H9 (cell line): ENCODE measurements at regions not wholly inside any gene's neighbourhood (a gene's known extent, or its start where the extent isn't known, plus 50 kb on each side); places are given as distances from the start of the nearest gene placed in this dataset.

Experiments used
- DNase-seq: peaks from one replicate; pipeline ENCODE4 v3.0.0-alpha.2; 2017
- H2AFZ ChIP-seq: one replicate; pipeline ENCODE4 v1.6.1; 2013; ENCODE audit warnings: mild to moderate bottlenecking, low read length, control low read depth, moderate library complexity
- H2AK5ac ChIP-seq: 2 replicates; pipeline ENCODE4 v1.6.1; 2013; ENCODE audit warnings: low read length, control low read depth, mixed read lengths; ENCODE audit not compliant: insufficient read length
- H2BK120ac ChIP-seq: one replicate; pipeline ENCODE4 v1.6.1; 2013; ENCODE audit warnings: low read depth, mild to moderate bottlenecking, low read length, control low read depth, inconsistent platforms; ENCODE audit not compliant: poor library complexity, severe bottlenecking
- H2BK12ac ChIP-seq: 2 replicates; pipeline ENCODE4 v1.6.1; 2013; ENCODE audit warnings: low read length, control low read depth, mixed read lengths, low read depth; ENCODE audit not compliant: insufficient read length
- H2BK15ac ChIP-seq: 2 replicates; pipeline ENCODE4 v1.6.1; 2013; ENCODE audit warnings: low read depth, low read length, control low read depth
- H2BK20ac ChIP-seq: one replicate; pipeline ENCODE4 v1.6.1; 2013; ENCODE audit warnings: low read depth, mild to moderate bottlenecking, low read length, control low read depth, inconsistent platforms; ENCODE audit not compliant: poor library complexity, severe bottlenecking
- H2BK5ac ChIP-seq: 2 replicates; pipeline ENCODE4 v1.6.1; 2013; ENCODE audit warnings: low read length, control low read depth, mixed read lengths; ENCODE audit not compliant: insufficient read length
- H3K14ac ChIP-seq: 2 replicates; pipeline ENCODE4 v1.6.1; 2013; ENCODE audit warnings: low read length, control low read depth; ENCODE audit not compliant: insufficient read depth
- H3K18ac ChIP-seq: 2 replicates; pipeline ENCODE4 v1.6.1; 2013; ENCODE audit warnings: low read depth, mild to moderate bottlenecking, mixed read lengths, low read length, control low read depth; ENCODE audit not compliant: insufficient read length
- H3K23ac ChIP-seq: 2 replicates; pipeline ENCODE4 v1.6.1; 2013; ENCODE audit warnings: low read length, control low read depth, mixed read lengths, low read depth; ENCODE audit not compliant: insufficient read length
- H3K23me2 ChIP-seq: 2 replicates; pipeline ENCODE4 v1.6.1; 2013; ENCODE audit warnings: low read depth, mild to moderate bottlenecking, mixed read lengths, low read length, control low read depth; ENCODE audit not compliant: insufficient read length, poor library complexity, severe bottlenecking
- H3K27ac ChIP-seq: 2 replicates; pipeline ENCODE4 v1.5.1; 2013; ENCODE audit warnings: low read length, control low read depth, mixed read lengths, low read depth; ENCODE audit not compliant: insufficient read length
- H3K27me3 ChIP-seq: 2 replicates; pipeline ENCODE4 v1.6.1; 2013; ENCODE audit warnings: low read length, control low read depth, inconsistent platforms; ENCODE audit not compliant: insufficient read depth
- H3K4ac ChIP-seq: 2 replicates; pipeline ENCODE4 v1.6.1; 2013; ENCODE audit warnings: low read depth, mild to moderate bottlenecking, control low read depth, inconsistent platforms, low read length, moderate library complexity
- H3K4me1 ChIP-seq: 2 replicates; pipeline ENCODE4 v1.6.1; 2013; ENCODE audit warnings: low read length, control low read depth, inconsistent platforms; ENCODE audit not compliant: insufficient read depth
- H3K4me2 ChIP-seq: 2 replicates; pipeline ENCODE4 v1.6.1; 2013; ENCODE audit warnings: low read length, control low read depth, mixed read lengths; ENCODE audit not compliant: insufficient read length, insufficient read depth
- H3K56ac ChIP-seq: 2 replicates; pipeline ENCODE4 v1.6.1; 2013; ENCODE audit warnings: low read depth, mild to moderate bottlenecking, mixed read lengths, low read length, control low read depth; ENCODE audit not compliant: insufficient read length
- H3K79me1 ChIP-seq: 2 replicates; pipeline ENCODE4 v1.6.1; 2013; ENCODE audit warnings: low read depth, mild to moderate bottlenecking, moderate library complexity, low read length, control low read depth, inconsistent platforms; ENCODE audit not compliant: insufficient read depth, poor library complexity, severe bottlenecking
- H3K79me2 ChIP-seq: 2 replicates; pipeline ENCODE4 v1.6.1; 2013; ENCODE audit warnings: low read length, control low read depth, inconsistent platforms; ENCODE audit not compliant: insufficient read depth
- H3K9ac ChIP-seq: 2 replicates; pipeline ENCODE4 v1.6.1; 2013; ENCODE audit warnings: low read length, control low read depth, mixed read lengths; ENCODE audit not compliant: insufficient read length; ENCODE audit errors: extremely low read depth
- H3K9me3 ChIP-seq: one replicate; pipeline ENCODE4 v1.6.1; 2013; ENCODE audit warnings: low read depth, low read length, inconsistent platforms; ENCODE audit not compliant: control insufficient read depth
- H3T11ph ChIP-seq: one replicate; pipeline ENCODE4 v1.6.1; 2013; ENCODE audit warnings: mild to moderate bottlenecking, low read length, control low read depth, inconsistent platforms
- H4K20me1 ChIP-seq: one replicate; pipeline ENCODE4 v1.6.1; 2013; ENCODE audit not compliant: control insufficient read depth, insufficient read length, insufficient read depth
- H4K5ac ChIP-seq: 2 replicates; pipeline ENCODE4 v1.6.1; 2013; ENCODE audit warnings: low read depth, mild to moderate bottlenecking, mixed read lengths, low read length, control low read depth; ENCODE audit not compliant: insufficient read length
- H4K8ac ChIP-seq: replicated peaks from 2 replicates; pipeline ENCODE4 v1.6.1; 2013; ENCODE audit warnings: low read length, control low read depth, mixed read lengths, low read depth; ENCODE audit not compliant: insufficient read length
- H4K91ac ChIP-seq: 2 replicates; pipeline ENCODE4 v1.6.1; 2013; ENCODE audit warnings: low read depth, mild to moderate bottlenecking, moderate library complexity, mixed read lengths, low read length, control low read depth; ENCODE audit not compliant: insufficient read length
- H3K27ac Mint-ChIP-seq, 3 experiments: 2 replicates in 2 of 3; 3 replicates in 1 of 3; pipeline ENCODE4 v1.8.0; 2020 to 2021; ENCODE audit warnings: mixed read lengths in 3 of 3, mild to moderate bottlenecking in 1 of 3, moderate library complexity in 1 of 3
- H3K27me3 Mint-ChIP-seq: 2 replicates; pipeline ENCODE4 v1.8.0; 2021; ENCODE audit warnings: low read depth, mild to moderate bottlenecking, moderate library complexity, mixed read lengths
- H3K36me3 Mint-ChIP-seq, 3 experiments: 2 replicates in 2 of 3; 3 replicates in 1 of 3; pipeline ENCODE4 v1.8.0; 2020 to 2021; ENCODE audit warnings: low read depth in 3 of 3, mixed read lengths in 3 of 3; ENCODE audit not compliant: insufficient read depth in 1 of 3
- H3K4me1 Mint-ChIP-seq, 2 experiments: 2 replicates each; pipeline ENCODE4 v1.8.0; 2020; ENCODE audit warnings: mixed read lengths in 2 of 2
- H3K4me3 Mint-ChIP-seq, 2 experiments: 2 replicates in 1 of 2; 3 replicates in 1 of 2; pipeline ENCODE4 v1.8.0; 2020 to 2021; ENCODE audit warnings: mild to moderate bottlenecking in 2 of 2, mixed read lengths in 2 of 2, moderate library complexity in 1 of 2
- H3K9me3 Mint-ChIP-seq, 2 experiments: 2 replicates in 1 of 2; 3 replicates in 1 of 2; pipeline ENCODE4 v1.8.0; 2020; ENCODE audit warnings: mild to moderate bottlenecking in 2 of 2, mixed read lengths in 2 of 2, moderate library complexity in 1 of 2
- CTCF ChIP-seq: fragments of 200-600 bp; sonication (generic); conservative IDR thresholded peaks from 3 replicates; pipeline ENCODE4 v1.8.0; 2021; ENCODE audit warnings: antibody characterized with exemption, mild to moderate bottlenecking
- WGBS: extraction: QIAGEN DNeasy Blood & Tissue Kit; methylation state at CpG from one replicate; pipeline ENCODE4 v1.1.7; 2013; ENCODE audit warnings: missing lambda C conversion rate, low lambda C conversion rate, mixed read lengths; ENCODE audit not compliant: insufficient read length; ENCODE audit errors: extremely low coverage; 5-methylcytosine and 5-hydroxymethylcytosine counted together

- no peak for DNase-seq
- H3K14ac ChIP-seq, result no peak overlapping the region
- Mint-ChIP-seq H3K9me3 (0 out of 5 replicates have a peak, but pooled peaks cover 0 to 3% of the 10 kb centered on the region in 2 experiments), H3K4me3 (no peak overlapping the region), H3K27me3 (peaks cover 3% of the 10 kb centered on the region), H3K27ac (no peak overlapping the region), H3K4me1 (no peaks in the 10 kb centered on the region), H3K36me3 (peaks cover 0 to 9% (median 2%) of the 10 kb centered on the region in 3 experiments; a peak in 2 of 7 replicates)
- H2BK120ac ChIP-seq, result no peak overlapping the region
- no peak overlapping the region for H4K91ac ChIP-seq
- no peak overlapping the region for H2BK5ac ChIP-seq
- H3K9me3 ChIP-seq, result no peaks in the 10 kb centered on the region
- H3K56ac ChIP-seq, result no peak overlapping the region
- no peak overlapping the region for H3K18ac ChIP-seq
- no peaks in the 10 kb centered on the region for H3K23me2 ChIP-seq
- no peak overlapping the region for H3K23ac ChIP-seq
- H4K8ac ChIP-seq, result no peak overlapping the region
- no peaks in the 10 kb centered on the region for H3K79me2 ChIP-seq
- no peaks in the 10 kb centered on the region for H3K79me1 ChIP-seq
- no peak overlapping the region for H2BK15ac ChIP-seq
- H3K9ac ChIP-seq, result no peak overlapping the region
- H3K4ac ChIP-seq, result no peak overlapping the region
- no peaks in the 10 kb centered on the region for H3K27me3 ChIP-seq
- no peaks in the 10 kb centered on the region for H4K20me1 ChIP-seq
- no peak overlapping the region for H2BK12ac ChIP-seq
- no peak overlapping the region for H4K5ac ChIP-seq
- no peak overlapping the region for H2BK20ac ChIP-seq
- no peak overlapping the region for H2AK5ac ChIP-seq
- WGBS, result no CpG with 5 or more reads among the region's 2 CpGs
- H3K4me2 ChIP-seq, result no peak overlapping the region
- H3K27ac ChIP-seq, result no peak overlapping the region
- no peaks in the 10 kb centered on the region for H3K4me1 ChIP-seq
- no peak overlapping the region for H3T11ph ChIP-seq
- no peak overlapping the region for H2AFZ ChIP-seq
- no peak for TF ChIP-seq CTCF
These were observed 161.8 kb downstream of the CASP12 start for GRCh38 chr11:104736502-104736901.
